ENCODE measurements at regions not wholly inside any gene's neighbourhood (a gene's known extent, or its start where the extent isn't known, plus 50 kb on each side); places are given as distances from the start of the nearest gene placed in this dataset.

DNA sequence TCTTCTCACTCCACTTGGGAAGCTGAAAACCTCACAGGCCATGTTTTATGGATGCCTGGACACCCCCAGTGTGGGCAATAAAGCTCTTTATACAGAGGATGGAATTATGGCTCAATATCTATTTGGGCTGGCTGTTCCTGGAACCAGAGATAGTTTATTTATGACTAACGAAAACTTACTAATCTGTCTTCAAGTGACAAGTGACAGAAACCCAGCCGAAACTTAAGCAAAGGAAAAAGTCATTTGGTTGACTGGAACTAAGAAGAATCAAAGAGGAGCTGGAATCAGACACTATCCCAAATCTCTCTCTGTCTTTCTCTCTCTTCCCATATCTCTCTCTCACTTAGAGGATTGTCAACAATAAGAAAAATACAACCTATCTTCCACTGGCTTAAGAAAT is 78.3 kb upstream of the CDK6 start:
- Histone ChIP-seq H3K27ac (no peak overlapping the region), H3K27me3 (no peaks in the 10 kb centered on the region), H3K9me3 (no peaks in the 10 kb centered on the region), H3K4me3 (no peak overlapping the region), H3K36me3 (no peaks in the 10 kb centered on the region), H3K4me1 (peaks cover 0 to 8% (median 0%) of the 10 kb centered on the region in 4 donors)
- 55 to 80% (median 72%) methylated on average over 2 of the region's 2 CpGs for WGBS, 5 donors
- intact Hi-C loops (cut with DNase I; ENCODE audit: low total_unique reads), result no loop called here
- no peak for DNase-seq
- TF ChIP-seq, protein P1, sequence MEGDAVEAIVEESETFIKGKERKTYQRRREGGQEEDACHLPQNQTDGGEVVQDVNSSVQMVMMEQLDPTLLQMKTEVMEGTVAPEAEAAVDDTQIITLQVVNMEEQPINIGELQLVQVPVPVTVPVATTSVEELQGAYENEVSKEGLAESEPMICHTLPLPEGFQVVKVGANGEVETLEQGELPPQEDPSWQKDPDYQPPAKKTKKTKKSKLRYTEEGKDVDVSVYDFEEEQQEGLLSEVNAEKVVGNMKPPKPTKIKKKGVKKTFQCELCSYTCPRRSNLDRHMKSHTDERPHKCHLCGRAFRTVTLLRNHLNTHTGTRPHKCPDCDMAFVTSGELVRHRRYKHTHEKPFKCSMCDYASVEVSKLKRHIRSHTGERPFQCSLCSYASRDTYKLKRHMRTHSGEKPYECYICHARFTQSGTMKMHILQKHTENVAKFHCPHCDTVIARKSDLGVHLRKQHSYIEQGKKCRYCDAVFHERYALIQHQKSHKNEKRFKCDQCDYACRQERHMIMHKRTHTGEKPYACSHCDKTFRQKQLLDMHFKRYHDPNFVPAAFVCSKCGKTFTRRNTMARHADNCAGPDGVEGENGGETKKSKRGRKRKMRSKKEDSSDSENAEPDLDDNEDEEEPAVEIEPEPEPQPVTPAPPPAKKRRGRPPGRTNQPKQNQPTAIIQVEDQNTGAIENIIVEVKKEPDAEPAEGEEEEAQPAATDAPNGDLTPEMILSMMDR (IDR thresholded peaks at IDR 0.05), result no peak
- TF ChIP-seq POLR2AphosphoS5 (IDR thresholded peaks at IDR 0.05) (no peak), POLR2A (IDR thresholded peaks at IDR 0.05) (no peak), EP300 (IDR thresholded peaks at IDR 0.05) (no peak)

DNA sequence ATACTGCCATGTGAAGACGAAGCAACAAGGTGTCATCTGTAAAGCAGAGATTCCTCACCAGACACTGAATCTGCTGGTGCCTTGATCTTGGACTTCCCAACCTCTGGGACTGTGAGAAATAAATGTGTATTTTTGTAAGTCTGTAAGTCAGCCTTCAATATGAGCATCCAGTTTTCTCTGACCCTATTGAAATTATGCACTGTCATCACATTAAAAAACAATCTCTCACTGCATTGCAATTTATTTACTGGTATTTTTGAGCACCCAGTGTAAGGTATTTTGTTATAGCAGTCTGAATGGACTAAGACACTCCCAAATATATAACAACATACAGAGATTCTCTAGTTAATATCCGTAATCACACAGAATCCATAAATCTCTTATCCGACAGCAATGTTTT is 77.5 kb upstream of the CDK6 start:
- DNase-seq, result no peak
- Histone ChIP-seq H3K4me1 (peaks cover 0 to 8% (median 0%) of the 10 kb centered on the region in 4 donors), H3K4me3 (no peak overlapping the region), H3K36me3 (no peaks in the 10 kb centered on the region), H3K9me3 (no peaks in the 10 kb centered on the region), H3K27me3 (no peaks in the 10 kb centered on the region), H3K27ac (no peak overlapping the region)
- 80 to 95% (median 93%) methylated on average over 3 of the region's 3 CpGs for whole genome bisulfite sequencing, 5 donors
- intact Hi-C loops (cut with DNase I; ENCODE audit: low total_unique reads), result no loop called here
- TF ChIP-seq EP300 (IDR thresholded peaks at IDR 0.05) (no peak), POLR2A (IDR thresholded peaks at IDR 0.05) (no peak), POLR2AphosphoS5 (IDR thresholded peaks at IDR 0.05) (no peak)
- TF ChIP-seq, protein P1 (IDR thresholded peaks at IDR 0.05), result no peak

DNA sequence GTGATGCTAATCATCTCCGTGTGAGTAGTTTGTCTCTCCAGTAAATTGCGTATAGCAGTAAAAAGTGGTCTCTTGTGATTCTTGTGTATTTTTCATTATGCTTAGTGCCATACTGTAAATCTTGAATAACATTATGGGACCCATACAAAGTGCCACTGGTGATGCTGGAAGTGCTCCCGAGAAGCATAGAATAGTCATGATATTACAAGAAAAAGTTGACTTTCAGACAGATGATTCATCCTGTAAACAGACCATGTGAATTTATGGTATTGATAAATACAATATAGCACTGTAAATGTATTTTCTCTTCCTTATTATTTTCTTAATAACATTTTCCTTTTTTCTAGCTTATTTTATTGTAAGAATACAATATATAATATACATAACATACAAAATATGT is 74.6 kb upstream of the CDK6 start:
- intact Hi-C loops (cut with DNase I; ENCODE audit: low total_unique reads), result no loop called here
- 92 to 97% (median 95%) methylated on average over 3 of the region's 3 CpGs for WGBS, 5 donors
- H3K27me3 ChIP-seq, result no peaks in the 10 kb centered on the region
- H3K4me3 ChIP-seq, result no peak overlapping the region
- no peaks in the 10 kb centered on the region for H3K9me3 ChIP-seq
- DNase-seq, result no peak
- H3K27ac ChIP-seq, result no peak overlapping the region
- H3K36me3 ChIP-seq, result no peaks in the 10 kb centered on the region
- no peaks in the 10 kb centered on the region for H3K4me1 ChIP-seq
- no peak for TF ChIP-seq POLR2AphosphoS5 (IDR thresholded peaks at IDR 0.05)
- TF ChIP-seq POLR2A (IDR thresholded peaks at IDR 0.05), result no peak
- TF ChIP-seq, protein P1 (IDR thresholded peaks at IDR 0.05), result no peak
- no peak for TF ChIP-seq EP300 (IDR thresholded peaks at IDR 0.05)

DNA sequence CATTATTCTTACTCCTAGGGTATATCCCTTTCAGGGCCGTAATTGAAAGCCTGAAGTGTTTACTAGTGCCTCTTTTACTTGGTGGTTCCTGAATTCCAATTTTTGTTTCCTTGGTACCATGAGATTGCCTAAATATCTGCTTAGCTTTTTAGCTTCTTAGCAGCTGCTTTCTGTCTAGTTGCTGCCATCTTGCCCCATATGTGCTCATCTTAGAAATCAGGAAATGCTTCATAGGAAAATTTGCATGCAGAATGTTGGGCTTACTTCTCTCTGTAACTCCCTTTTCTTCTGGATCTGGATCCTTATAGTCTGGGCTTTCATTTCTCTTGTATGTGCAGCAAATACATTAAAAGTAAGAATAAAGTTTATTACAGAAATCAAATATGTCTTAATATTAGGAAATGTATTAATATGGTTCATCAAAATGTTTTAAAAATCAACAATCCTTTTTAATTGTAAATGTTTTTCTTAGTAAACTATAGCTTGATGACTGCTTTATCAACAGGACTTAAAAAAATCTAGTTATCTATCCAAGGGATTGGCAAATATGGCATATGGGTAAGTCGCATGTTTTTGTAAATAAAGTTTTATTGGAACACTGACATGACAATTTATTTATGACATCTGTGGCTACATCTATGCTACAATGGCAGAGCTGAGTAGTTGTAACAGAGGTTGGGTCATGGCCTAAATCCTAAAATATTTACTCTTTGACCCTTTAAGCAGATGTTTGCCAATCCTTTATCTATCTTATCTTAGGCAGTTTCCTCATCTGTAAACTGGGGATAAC is 73.5 kb upstream of the CDK6 start:
- H3K4me3 ChIP-seq, result no peak overlapping the region
- 84 to 96% (median 89%) methylated on average over 2 of the region's 2 CpGs for WGBS, 5 donors
- H3K9me3 ChIP-seq, result no peaks in the 10 kb centered on the region
- intact Hi-C loops (cut with DNase I; ENCODE audit: low total_unique reads), result no loop called here
- no peaks in the 10 kb centered on the region for H3K36me3 ChIP-seq
- H3K27ac ChIP-seq, result no peak overlapping the region
- no peak for DNase-seq
- no peaks in the 10 kb centered on the region for H3K4me1 ChIP-seq
- no peaks in the 10 kb centered on the region for H3K27me3 ChIP-seq
- TF ChIP-seq POLR2A (IDR thresholded peaks at IDR 0.05) (no peak), EP300 (IDR thresholded peaks at IDR 0.05) (no peak), POLR2AphosphoS5 (IDR thresholded peaks at IDR 0.05) (no peak)
- TF ChIP-seq, protein P1 (IDR thresholded peaks at IDR 0.05), result no peak

All from stomach (tissue), 8 donors.